ENCODE measurements at regions not wholly inside any gene's neighbourhood (a gene's known extent, or its start where the extent isn't known, plus 50 kb on each side); places are given as distances from the start of the nearest gene placed in this dataset.

- ATAC-seq = no peak
These were observed 457.3 kb upstream of the ID2 start for GRCh38 chr2:8224347-8225190.

- ATAC-seq = no peak
These were observed 456.6 kb upstream of the ID2 start for GRCh38 chr2:8225266-8225665.

- no peak for ATAC-seq
These were observed 456.1 kb upstream of the ID2 start for GRCh38 chr2:8225798-8226197.

- ATAC-seq = peak; percentile 82 to 84
These were observed 452.3 kb upstream of the ID2 start for GRCh38 chr2:8229546-8229986.

- no peak for ATAC-seq
These were observed 451.4 kb upstream of the ID2 start for GRCh38 chr2:8230466-8230865.

- no peak for ATAC-seq
These were observed 450.0 kb upstream of the ID2 start for GRCh38 chr2:8231902-8232301.

GRCh38 chr2:8232871-8233270, 449.0 kb upstream of the ID2 start:
- ATAC-seq = no peak

GRCh38 chr2:8234253-8234652, 447.6 kb upstream of the ID2 start:
- no peak for ATAC-seq

- ATAC-seq = peak in 1 of 2 donors; percentile 17
These were observed 447.0 kb upstream of the ID2 start for GRCh38 chr2:8234757-8235374.

GRCh38 chr2:8235419-8235818, 446.4 kb upstream of the ID2 start:
- no peak for ATAC-seq

- no peak for ATAC-seq
These were observed 445.5 kb upstream of the ID2 start for GRCh38 chr2:8236391-8236790.

GRCh38 chr2:8238521-8239230, 443.2 kb upstream of the ID2 start:
- no peak for ATAC-seq

- peak; percentile 61 to 78 for ATAC-seq
These were observed 442.2 kb upstream of the ID2 start for GRCh38 chr2:8239531-8240088.

- no peak for ATAC-seq
These were observed 440.5 kb upstream of the ID2 start for GRCh38 chr2:8241317-8241716.

GRCh38 chr2:8242739-8243138, 439.1 kb upstream of the ID2 start:
- no peak for ATAC-seq

- ATAC-seq = no peak
These were observed 438.0 kb upstream of the ID2 start for GRCh38 chr2:8243748-8244400.

GRCh38 chr2:8244639-8245038, 437.2 kb upstream of the ID2 start:
- no peak for ATAC-seq

GRCh38 chr2:8246137-8246536, 435.7 kb upstream of the ID2 start:
- ATAC-seq = no peak

GRCh38 chr2:8247905-8248622, 433.8 kb upstream of the ID2 start:
- ATAC-seq = no peak

GRCh38 chr2:8248623-8248957, 433.3 kb upstream of the ID2 start:
- ATAC-seq = no peak

GRCh38 chr2:8249141-8249540, 432.7 kb upstream of the ID2 start:
- no peak for ATAC-seq

- no peak for ATAC-seq
These were observed 432.1 kb upstream of the ID2 start for GRCh38 chr2:8249769-8250168.
